HEK293T (cell line): ENCODE measurements at regions not wholly inside any gene's neighbourhood (a gene's known extent, or its start where the extent isn't known, plus 50 kb on each side); places are given as distances from the start of the nearest gene placed in this dataset.

Experiments used
- CTCF ChIA-PET: fragments of 350-600 bp; formaldehyde crosslinking; extraction: SDS; loops from one replicate; lab custom pipeline; 2021; ENCODE audit warnings: antibody characterized with exemption, inconsistent platforms; lab: Yijun Ruan, JAX
- POLR2A ChIA-PET: fragments of 350-600 bp; formaldehyde crosslinking; extraction: SDS; loops from one replicate; lab custom pipeline; 2020; ENCODE audit warnings: antibody characterized with exemption, inconsistent platforms; lab: Yijun Ruan, JAX
- DNase-seq: peaks from one replicate; pipeline ENCODE4 v3.0.0; 2012; ENCODE audit warnings: mixed read lengths; ENCODE audit errors: extremely low spot score
- ARNT ChIP-seq: fragments of 450-650 bp; IDR thresholded peaks from 2 replicates; pipeline ENCODE4 v1.6.1; 2017; ENCODE audit warnings: mild to moderate bottlenecking
- BHLHE40 ChIP-seq: fragments of 450-650 bp; IDR thresholded peaks from 2 replicates; pipeline ENCODE4 v1.6.1; 2016; ENCODE audit warnings: mild to moderate bottlenecking, moderate library complexity, borderline replicate concordance
- CTBP1 ChIP-seq: fragments of 450-650 bp; IDR thresholded peaks from 2 replicates; pipeline ENCODE4 v1.6.1; 2016; ENCODE audit warnings: borderline replicate concordance
- ELF4 ChIP-seq: fragments of 450-650 bp; IDR thresholded peaks from 2 replicates; pipeline ENCODE4 v1.6.1; 2017; ENCODE audit warnings: antibody characterized with exemption
- FOXA1 ChIP-seq: fragments of 450-650 bp; IDR thresholded peaks from 2 replicates; pipeline ENCODE4 v1.6.1; 2016; ENCODE audit warnings: mild to moderate bottlenecking
- FOXK2 ChIP-seq: fragments of 450-650 bp; IDR thresholded peaks from 2 replicates; pipeline ENCODE4 v1.6.1; 2016; ENCODE audit warnings: mild to moderate bottlenecking
- FOXM1 ChIP-seq: fragments of 450-650 bp; IDR thresholded peaks from 2 replicates; pipeline ENCODE4 v1.6.1; 2017; ENCODE audit warnings: mild to moderate bottlenecking, borderline replicate concordance
- HDGF ChIP-seq: fragments of 450-650 bp; IDR thresholded peaks from 2 replicates; pipeline ENCODE4 v1.6.1; 2017; ENCODE audit warnings: antibody characterized with exemption, borderline replicate concordance
- L3MBTL2 ChIP-seq: fragments of 450-650 bp; conservative IDR thresholded peaks from 2 replicates; pipeline ENCODE4 v1.6.1; 2016; ENCODE audit warnings: mild to moderate bottlenecking
- LEF1 ChIP-seq: fragments of 450-650 bp; IDR thresholded peaks from 2 replicates; pipeline ENCODE4 v1.6.1; 2017; ENCODE audit warnings: mild to moderate bottlenecking, borderline replicate concordance
- NFRKB ChIP-seq: fragments of 450-650 bp; IDR thresholded peaks from 2 replicates; pipeline ENCODE4 v1.6.1; 2016; ENCODE audit warnings: mild to moderate bottlenecking, moderate library complexity
- SP1 ChIP-seq: fragments of 450-650 bp; IDR thresholded peaks from 2 replicates; pipeline ENCODE4 v1.6.1; 2017
- SUZ12 ChIP-seq: fragments of 450-650 bp; IDR thresholded peaks from 2 replicates; pipeline ENCODE4 v1.6.1; 2016; ENCODE audit warnings: mild to moderate bottlenecking
- TARDBP ChIP-seq: fragments of 450-650 bp; IDR thresholded peaks from 2 replicates; pipeline ENCODE4 v1.6.1; 2016
- ZNF384 ChIP-seq: fragments of 450-650 bp; IDR thresholded peaks from 2 replicates; pipeline ENCODE4 v1.6.1; 2016
- TF ChIP-seq, protein P1 (sequence below): fragments of 450-650 bp; IDR thresholded peaks from 2 replicates; pipeline ENCODE4 v1.6.1; 2016

DNA sequence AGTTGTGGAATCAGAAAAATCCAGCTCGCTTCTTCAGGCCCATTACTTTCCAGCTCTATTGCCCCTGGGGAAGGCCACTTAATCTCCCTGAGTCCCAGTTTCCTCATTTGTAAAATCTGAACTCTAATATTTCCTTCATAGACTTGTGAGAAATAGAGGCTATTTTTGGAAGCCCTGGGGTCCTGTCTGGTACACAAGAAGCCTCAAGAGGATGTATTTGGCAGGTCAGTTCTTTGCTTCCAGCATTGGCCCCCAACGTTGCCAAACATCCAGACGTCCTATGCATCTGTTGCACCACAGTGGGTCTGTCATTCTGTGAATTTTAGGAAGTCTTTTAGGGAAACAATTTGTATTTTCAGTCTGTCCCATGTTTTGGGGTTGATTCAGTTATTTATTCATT lies 525.9 kb downstream of the EBF1 start:
- ChIA-PET CTCF (no interaction called here), POLR2A (no interaction called here)
- DNase-seq: no peak
- TF ChIP-seq SUZ12 (no peak), FOXM1 (no peak), NFRKB (no peak), HDGF (no peak), BHLHE40 (no peak), L3MBTL2 (no peak), SP1 (no peak), FOXK2 (no peak)

DNA sequence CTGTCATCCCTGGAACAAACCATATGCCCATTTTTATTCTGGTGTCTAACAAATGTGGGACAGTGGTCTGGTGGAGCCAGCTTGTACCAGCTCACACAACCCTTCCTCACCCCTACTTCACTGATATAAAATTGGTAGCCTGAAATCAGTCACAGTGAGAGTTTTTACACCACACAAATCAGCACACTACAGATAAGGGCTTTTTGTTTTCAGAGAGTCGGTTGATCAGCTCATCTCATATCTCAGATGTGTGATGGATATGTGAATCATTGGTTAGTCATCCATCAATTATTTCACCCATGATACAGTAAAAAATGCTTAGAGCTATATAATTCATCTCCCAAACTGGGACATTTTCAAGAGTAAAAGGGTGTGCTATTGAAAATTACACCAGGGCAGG lies 529.2 kb downstream of the EBF1 start:
- ChIA-PET CTCF (no interaction called here), POLR2A (no interaction called here)
- no peak for DNase-seq

DNA sequence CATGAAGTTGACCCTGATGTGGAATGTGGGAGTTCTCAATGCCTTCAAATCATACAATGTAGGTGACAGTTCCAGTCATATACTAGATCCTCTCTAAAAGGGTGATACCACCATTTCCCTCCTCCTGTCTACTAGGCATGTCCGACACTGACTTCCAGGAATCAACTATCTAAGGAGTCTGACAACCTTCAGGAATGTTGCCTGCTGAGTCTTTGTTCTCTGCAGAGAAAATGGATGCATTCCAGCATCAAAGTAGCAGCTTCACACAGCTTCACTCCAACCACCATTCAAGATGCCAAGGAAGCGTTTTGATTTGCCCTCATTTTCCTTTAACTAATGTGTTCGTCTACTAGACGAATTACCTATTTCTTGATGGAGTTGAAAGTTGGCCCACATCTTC lies 530.2 kb downstream of the EBF1 start:
- TF ChIP-seq HDGF (no peak), CTBP1 (no peak), FOXA1 (no peak), NFRKB (no peak), L3MBTL2 (no peak), ELF4 (no peak), FOXK2 (no peak), TARDBP (no peak), FOXM1 (no peak), SUZ12 (no peak), ARNT (no peak), BHLHE40 (no peak), ZNF384 (no peak), LEF1 (no peak), SP1 (no peak)
- TF ChIP-seq, protein P1, sequence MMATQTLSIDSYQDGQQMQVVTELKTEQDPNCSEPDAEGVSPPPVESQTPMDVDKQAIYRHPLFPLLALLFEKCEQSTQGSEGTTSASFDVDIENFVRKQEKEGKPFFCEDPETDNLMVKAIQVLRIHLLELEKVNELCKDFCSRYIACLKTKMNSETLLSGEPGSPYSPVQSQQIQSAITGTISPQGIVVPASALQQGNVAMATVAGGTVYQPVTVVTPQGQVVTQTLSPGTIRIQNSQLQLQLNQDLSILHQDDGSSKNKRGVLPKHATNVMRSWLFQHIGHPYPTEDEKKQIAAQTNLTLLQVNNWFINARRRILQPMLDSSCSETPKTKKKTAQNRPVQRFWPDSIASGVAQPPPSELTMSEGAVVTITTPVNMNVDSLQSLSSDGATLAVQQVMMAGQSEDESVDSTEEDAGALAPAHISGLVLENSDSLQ: no peak
- DNase-seq: no peak
- POLR2A ChIA-PET: no interaction called here
- CTCF ChIA-PET: no interaction called here

More for the DNA sequence above, 529.2 kb downstream of the EBF1 start:
- TF ChIP-seq, protein P1: no peak
- no peak for TF ChIP-seq L3MBTL2
- TF ChIP-seq FOXM1: no peak
- no peak for TF ChIP-seq BHLHE40
- TF ChIP-seq TARDBP: no peak

DNA sequence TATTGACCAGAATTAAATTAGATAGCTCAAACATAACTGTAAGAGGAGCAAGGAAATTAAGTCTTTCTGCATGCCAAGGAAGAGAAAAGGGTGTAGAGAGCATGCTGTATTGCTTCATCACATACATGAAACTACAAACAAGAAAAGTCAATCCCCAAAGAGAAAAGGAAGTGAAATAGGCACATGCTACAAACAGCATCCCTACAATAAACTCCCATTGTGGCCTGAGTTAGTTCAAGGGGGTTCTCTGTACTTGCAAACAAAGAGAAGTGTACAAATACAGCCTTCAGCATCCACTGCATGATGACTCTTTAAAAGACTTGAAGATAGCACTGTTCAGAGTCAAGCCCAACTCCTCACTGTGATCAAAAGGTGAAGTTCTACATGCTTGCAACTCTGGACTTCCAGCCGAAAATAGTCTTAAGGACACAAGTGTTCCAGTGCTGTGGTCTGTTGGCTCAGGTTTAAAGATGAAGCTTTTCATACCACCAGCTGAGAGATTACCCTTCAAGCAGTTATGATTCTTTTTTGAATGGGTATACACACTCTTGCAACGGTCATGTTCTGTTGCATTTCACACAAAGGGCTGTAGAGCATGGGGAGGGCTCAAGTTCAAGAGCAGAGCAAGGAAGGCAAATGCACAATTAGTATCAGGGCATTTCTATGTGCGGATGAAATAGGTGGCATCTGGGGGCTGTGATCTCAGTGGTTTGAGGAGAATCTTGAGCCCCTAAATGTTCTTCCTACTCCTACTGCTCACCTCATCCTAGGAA lies 534.5 kb downstream of the EBF1 start:
- CTCF ChIA-PET: no interaction called here
- no peak for TF ChIP-seq SP1
- no peak for TF ChIP-seq HDGF
- no peak for TF ChIP-seq ZNF384
- no peak for TF ChIP-seq ELF4
- TF ChIP-seq SUZ12: no peak
- TF ChIP-seq, protein P1: no peak
- TF ChIP-seq NFRKB: no peak
- no peak for TF ChIP-seq CTBP1
- no peak for TF ChIP-seq TARDBP
- TF ChIP-seq LEF1: no peak
- no peak for TF ChIP-seq FOXM1
- no peak for TF ChIP-seq L3MBTL2
- no peak for TF ChIP-seq BHLHE40
- TF ChIP-seq FOXK2: no peak
- TF ChIP-seq FOXA1: no peak
- no peak for DNase-seq
- POLR2A ChIA-PET: no interaction called here

DNA sequence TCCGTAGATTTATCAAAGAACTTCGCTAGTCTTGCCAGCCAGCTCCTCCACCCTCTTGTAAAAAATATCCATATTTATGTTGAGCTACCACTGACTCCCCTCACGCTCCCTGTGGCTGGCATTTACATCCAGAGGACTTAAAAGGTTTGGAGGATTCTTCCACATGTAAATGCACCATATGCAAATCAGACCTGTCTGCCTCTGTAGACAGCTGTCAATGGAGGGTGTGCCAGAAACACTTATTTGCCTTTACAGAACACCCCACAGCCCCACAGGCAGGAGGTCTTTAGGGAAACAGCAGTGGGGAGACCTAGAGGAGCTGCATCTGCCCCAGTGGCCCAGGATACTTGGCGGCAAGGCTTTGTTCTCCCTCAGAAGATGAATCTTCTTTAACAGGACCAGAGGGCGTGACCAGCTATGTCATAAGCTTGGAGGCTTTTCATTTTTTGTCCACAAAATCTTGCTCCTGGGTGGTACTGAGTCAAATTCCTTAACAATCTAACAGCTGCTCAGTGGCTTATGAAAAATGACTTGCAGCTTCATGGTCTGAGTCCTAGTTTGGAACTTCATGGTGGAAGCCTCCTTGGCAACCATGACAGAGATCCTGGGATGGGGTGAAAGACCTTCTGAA lies 535.8 kb downstream of the EBF1 start:
- POLR2A ChIA-PET: no interaction called here
- no peak for TF ChIP-seq FOXK2
- no peak for TF ChIP-seq FOXM1
- TF ChIP-seq TARDBP: no peak
- no peak for TF ChIP-seq CTBP1
- TF ChIP-seq ZNF384: no peak
- no peak for TF ChIP-seq HDGF
- TF ChIP-seq, protein P1: no peak
- TF ChIP-seq L3MBTL2: no peak
- CTCF ChIA-PET: no interaction called here
- no peak for DNase-seq
